ENCODE measurements at regions not wholly inside any gene's neighbourhood (a gene's known extent, or its start where the extent isn't known, plus 50 kb on each side); places are given as distances from the start of the nearest gene placed in this dataset.

DNA sequence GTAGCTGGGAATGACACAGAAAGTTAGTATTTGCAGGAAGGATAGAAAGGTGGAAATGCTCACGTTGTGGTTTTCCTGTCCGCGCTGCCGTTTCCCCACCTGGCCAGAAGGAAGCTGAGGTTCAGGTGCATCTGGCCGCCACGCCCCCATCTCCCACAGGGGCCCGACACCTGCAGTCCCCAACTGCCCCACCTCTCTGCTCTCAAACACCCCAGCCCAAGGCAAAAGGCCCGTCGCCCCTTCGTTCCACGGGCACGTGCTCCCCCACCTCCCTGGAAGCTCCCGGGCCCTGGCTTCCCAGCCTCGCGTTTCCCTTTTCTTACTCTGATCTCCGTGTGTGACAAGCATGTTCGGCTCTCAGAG is 985.1 kb downstream of the BRD1 start:
- intact Hi-C loops (cut with micrococcal nuclease; ENCODE audit: unreplicated experiment) (no loop called here), in situ Hi-C loops (cut with HindIII; ENCODE audit: extremely low pct_ligation_motif_present, low pct_unique_long_range_greater_than_20kb) (no loop called here)
- no peak for ATAC-seq
- DNase-seq (ENCODE audit: low spot score) = no peak
- Histone ChIP-seq H3K4me1 (ENCODE audit: insufficient read depth, low read length) (no peaks in the 10 kb centered on the region), H3K4me2 (ENCODE audit: low read depth, low read length) (no peak overlapping the region), H2AFZ (ENCODE audit: low read length) (no peak overlapping the region), H3K79me2 (ENCODE audit: insufficient read depth, low read length) (no peaks in the 10 kb centered on the region), H3K36me3 (replicated peaks in 1 of 2; ENCODE audit: control insufficient read depth in 1 of 2, insufficient read depth in 2 of 2, low read length in 2 of 2) (no peaks in the 10 kb centered on the region), H3K9ac (ENCODE audit: insufficient read depth, low read depth, low read length) (no peak overlapping the region), H3K27ac (ENCODE audit: extremely low read length, insufficient read depth, low read length) (no peak overlapping the region), H4K20me1 (ENCODE audit: insufficient read depth, low read length) (no peaks in the 10 kb centered on the region), H3K27me3 (ENCODE audit: control insufficient read depth in 1 of 2, insufficient read depth in 2 of 2, low read length in 2 of 2) (peaks cover 3 to 18% of the 10 kb centered on the region in 2 experiments; a peak in 3 of 5 replicates), H3K9me3 (ENCODE audit: low read length) (no peaks in the 10 kb centered on the region), H3K4me3 (replicated peaks in 1 of 3; ENCODE audit: insufficient read depth in 1 of 3, low read depth in 2 of 3, low read length in 3 of 3) (no peak overlapping the region)
- no peak for FAIRE-seq
- 69% methylated on average over 17 of the region's 17 CpGs for WGBS (ENCODE audit: low lambda C conversion rate)
- TF ChIP-seq, protein P1, sequence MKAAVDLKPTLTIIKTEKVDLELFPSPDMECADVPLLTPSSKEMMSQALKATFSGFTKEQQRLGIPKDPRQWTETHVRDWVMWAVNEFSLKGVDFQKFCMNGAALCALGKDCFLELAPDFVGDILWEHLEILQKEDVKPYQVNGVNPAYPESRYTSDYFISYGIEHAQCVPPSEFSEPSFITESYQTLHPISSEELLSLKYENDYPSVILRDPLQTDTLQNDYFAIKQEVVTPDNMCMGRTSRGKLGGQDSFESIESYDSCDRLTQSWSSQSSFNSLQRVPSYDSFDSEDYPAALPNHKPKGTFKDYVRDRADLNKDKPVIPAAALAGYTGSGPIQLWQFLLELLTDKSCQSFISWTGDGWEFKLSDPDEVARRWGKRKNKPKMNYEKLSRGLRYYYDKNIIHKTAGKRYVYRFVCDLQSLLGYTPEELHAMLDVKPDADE (CRISPR knock-in tag; IDR thresholded peaks at IDR 0.05) = no peak
- no peak for TF ChIP-seq ZNF10 (CRISPR knock-in tag; IDR thresholded peaks at IDR 0.05; ENCODE audit: borderline replicate concordance, low read depth)
- TF ChIP-seq ZNF281 (CRISPR knock-in tag; IDR thresholded peaks at IDR 0.05; ENCODE audit: borderline replicate concordance) = no peak
- TF ChIP-seq, protein P2, sequence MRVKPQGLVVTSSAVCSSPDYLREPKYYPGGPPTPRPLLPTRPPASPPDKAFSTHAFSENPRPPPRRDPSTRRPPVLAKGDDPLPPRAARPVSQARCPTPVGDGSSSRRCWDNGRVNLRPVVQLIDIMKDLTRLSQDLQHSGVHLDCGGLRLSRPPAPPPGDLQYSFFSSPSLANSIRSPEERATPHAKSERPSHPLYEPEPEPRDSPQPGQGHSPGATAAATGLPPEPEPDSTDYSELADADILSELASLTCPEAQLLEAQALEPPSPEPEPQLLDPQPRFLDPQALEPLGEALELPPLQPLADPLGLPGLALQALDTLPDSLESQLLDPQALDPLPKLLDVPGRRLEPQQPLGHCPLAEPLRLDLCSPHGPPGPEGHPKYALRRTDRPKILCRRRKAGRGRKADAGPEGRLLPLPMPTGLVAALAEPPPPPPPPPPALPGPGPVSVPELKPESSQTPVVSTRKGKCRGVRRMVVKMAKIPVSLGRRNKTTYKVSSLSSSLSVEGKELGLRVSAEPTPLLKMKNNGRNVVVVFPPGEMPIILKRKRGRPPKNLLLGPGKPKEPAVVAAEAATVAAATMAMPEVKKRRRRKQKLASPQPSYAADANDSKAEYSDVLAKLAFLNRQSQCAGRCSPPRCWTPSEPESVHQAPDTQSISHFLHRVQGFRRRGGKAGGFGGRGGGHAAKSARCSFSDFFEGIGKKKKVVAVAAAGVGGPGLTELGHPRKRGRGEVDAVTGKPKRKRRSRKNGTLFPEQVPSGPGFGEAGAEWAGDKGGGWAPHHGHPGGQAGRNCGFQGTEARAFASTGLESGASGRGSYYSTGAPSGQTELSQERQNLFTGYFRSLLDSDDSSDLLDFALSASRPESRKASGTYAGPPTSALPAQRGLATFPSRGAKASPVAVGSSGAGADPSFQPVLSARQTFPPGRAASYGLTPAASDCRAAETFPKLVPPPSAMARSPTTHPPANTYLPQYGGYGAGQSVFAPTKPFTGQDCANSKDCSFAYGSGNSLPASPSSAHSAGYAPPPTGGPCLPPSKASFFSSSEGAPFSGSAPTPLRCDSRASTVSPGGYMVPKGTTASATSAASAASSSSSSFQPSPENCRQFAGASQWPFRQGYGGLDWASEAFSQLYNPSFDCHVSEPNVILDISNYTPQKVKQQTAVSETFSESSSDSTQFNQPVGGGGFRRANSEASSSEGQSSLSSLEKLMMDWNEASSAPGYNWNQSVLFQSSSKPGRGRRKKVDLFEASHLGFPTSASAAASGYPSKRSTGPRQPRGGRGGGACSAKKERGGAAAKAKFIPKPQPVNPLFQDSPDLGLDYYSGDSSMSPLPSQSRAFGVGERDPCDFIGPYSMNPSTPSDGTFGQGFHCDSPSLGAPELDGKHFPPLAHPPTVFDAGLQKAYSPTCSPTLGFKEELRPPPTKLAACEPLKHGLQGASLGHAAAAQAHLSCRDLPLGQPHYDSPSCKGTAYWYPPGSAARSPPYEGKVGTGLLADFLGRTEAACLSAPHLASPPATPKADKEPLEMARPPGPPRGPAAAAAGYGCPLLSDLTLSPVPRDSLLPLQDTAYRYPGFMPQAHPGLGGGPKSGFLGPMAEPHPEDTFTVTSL (CRISPR knock-in tag; IDR thresholded peaks at IDR 0.05; ENCODE audit: borderline replicate concordance) = no peak
- TF ChIP-seq, protein P3, sequence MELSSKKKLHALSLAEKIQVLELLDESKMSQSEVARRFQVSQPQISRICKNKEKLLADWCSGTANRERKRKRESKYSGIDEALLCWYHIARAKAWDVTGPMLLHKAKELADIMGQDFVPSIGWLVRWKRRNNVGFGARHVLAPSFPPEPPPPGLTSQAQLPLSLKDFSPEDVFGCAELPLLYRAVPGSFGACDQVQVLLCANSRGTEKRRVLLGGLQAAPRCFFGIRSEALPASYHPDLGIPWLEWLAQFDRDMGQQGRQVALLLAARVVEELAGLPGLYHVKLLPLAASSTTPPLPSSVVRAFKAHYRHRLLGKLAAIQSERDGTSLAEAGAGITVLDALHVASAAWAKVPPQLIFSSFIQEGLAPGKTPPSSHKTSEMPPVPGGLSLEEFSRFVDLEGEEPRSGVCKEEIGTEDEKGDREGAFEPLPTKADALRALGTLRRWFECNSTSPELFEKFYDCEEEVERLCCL (CRISPR knock-in tag; IDR thresholded peaks at IDR 0.05; ENCODE audit: borderline replicate concordance) = no peak
- TF ChIP-seq ZKSCAN5 (CRISPR knock-in tag; IDR thresholded peaks at IDR 0.05) = no peak
- no peak for TF ChIP-seq CEBPB (IDR thresholded peaks at IDR 0.05; ENCODE audit: borderline replicate concordance, low read depth, low read length)
- no peak for TF ChIP-seq AKAP8 (CRISPR knock-in tag; IDR thresholded peaks at IDR 0.05)
- ChIA-PET POLR2A (no interaction called here), CTCF (ENCODE audit: low intra/inter-chr PET ratio, low total read pairs) (no interaction called here)
- BruUV-seq (replicated peaks) = no TSS peak

Measured in HepG2 (cell line).